ENCODE measurements at regions not wholly inside any gene's neighbourhood (a gene's known extent, or its start where the extent isn't known, plus 50 kb on each side); places are given as distances from the start of the nearest gene placed in this dataset.

DNA sequence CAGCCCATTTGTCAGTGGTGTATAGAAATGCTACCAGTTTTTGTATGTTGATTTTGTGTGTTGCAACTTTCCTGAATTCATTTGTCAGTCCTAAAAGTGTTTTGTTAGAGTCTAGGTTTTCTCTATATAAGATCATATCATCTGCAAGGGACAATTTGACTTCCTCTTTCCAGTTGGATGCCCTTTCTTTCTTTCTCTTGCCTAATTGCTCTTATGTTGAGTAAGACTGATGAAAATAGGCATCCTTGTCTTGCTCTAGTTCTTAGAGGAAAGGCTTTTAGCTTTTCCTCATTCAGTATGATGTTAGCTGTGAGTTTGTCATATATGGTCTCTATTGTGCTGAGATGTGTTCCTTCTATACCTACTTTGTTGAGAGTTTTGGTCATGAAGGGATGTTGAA is 161.7 kb upstream of the TPK1 start:
- TF ChIP-seq CTCF (conservative IDR thresholded peaks at IDR 0.05; ENCODE audit: low read depth, low read length) (no peak), RAD21 (IDR thresholded peaks at IDR 0.05; ENCODE audit: low read length) (no peak), MAFK (IDR thresholded peaks at IDR 0.05; ENCODE audit: low read depth, low read length) (no peak), SMC3 (IDR thresholded peaks at IDR 0.05; ENCODE audit: low read depth, low read length) (no peak), POLR2A (IDR thresholded peaks at IDR 0.05; ENCODE audit: low read depth, low read length) (no peak), CHD1 (IDR thresholded peaks at IDR 0.05; ENCODE audit: low read depth, low read length) (no peak), MXI1 (IDR thresholded peaks at IDR 0.05; ENCODE audit: borderline replicate concordance, low read depth, low read length) (no peak), ELK1 (IDR thresholded peaks at IDR 0.05; ENCODE audit: borderline replicate concordance, low read depth, low read length) (no peak), BHLHE40 (IDR thresholded peaks at IDR 0.05; ENCODE audit: low read depth, low read length) (no peak), FOS (IDR thresholded peaks at IDR 0.05; ENCODE audit: low read depth, low read length) (no peak)

Measured in IMR-90 (cell line).